ENCODE measurements at regions not wholly inside any gene's neighbourhood (a gene's known extent, or its start where the extent isn't known, plus 50 kb on each side); places are given as distances from the start of the nearest gene placed in this dataset.

- TF ChIP-seq EZH2 (IDR thresholded peaks at IDR 0.05; ENCODE audit: borderline replicate concordance) (no peak), CTCF (IDR thresholded peaks at IDR 0.05; ENCODE audit: poor library complexity) (no peak), EZH2phosphoT487 (IDR thresholded peaks at IDR 0.05; ENCODE audit: low read depth, severe bottlenecking, unreplicated experiment) (no peak)
Measured at GRCh38 chr21:31457675-31458074, 113.6 kb upstream of the TIAM1 start.

All from hepatocyte (in vitro differentiated cells).